ENCODE measurements at regions not wholly inside any gene's neighbourhood (a gene's known extent, or its start where the extent isn't known, plus 50 kb on each side); places are given as distances from the start of the nearest gene placed in this dataset.

- H3K9ac ChIP-seq (ENCODE audit: low read length), result no peak overlapping the region
- H3K36me3 ChIP-seq (ENCODE audit: control insufficient read depth, low read depth, low read length), result no peaks in the 10 kb centered on the region
- H3K4me1 ChIP-seq (ENCODE audit: control insufficient read depth, low read depth, low read length), result no peaks in the 10 kb centered on the region
- no peaks in the 10 kb centered on the region for H3K9me3 ChIP-seq (ENCODE audit: control insufficient read depth, low read depth, low read length)
- no peak overlapping the region for H3K4me3 ChIP-seq (ENCODE audit: low read length)
- H3K27me3 ChIP-seq (ENCODE audit: control insufficient read depth, insufficient read depth, low read length), result no peaks in the 10 kb centered on the region
- H3K27ac ChIP-seq (ENCODE audit: low read length), result no peak overlapping the region
These were observed 286.0 kb upstream of the KYNU start for GRCh38 chr2:142591420-142591819.

GRCh38 chr2:142588269-142588668 is 289.2 kb upstream of the KYNU start:
- Histone ChIP-seq H3K9ac (ENCODE audit: low read length) (no peak overlapping the region), H3K4me1 (ENCODE audit: control insufficient read depth, low read depth, low read length) (no peaks in the 10 kb centered on the region), H3K4me3 (ENCODE audit: low read length) (no peak overlapping the region), H3K9me3 (ENCODE audit: control insufficient read depth, low read depth, low read length) (no peaks in the 10 kb centered on the region), H3K36me3 (ENCODE audit: control insufficient read depth, low read depth, low read length) (no peaks in the 10 kb centered on the region), H3K27ac (ENCODE audit: low read length) (no peak overlapping the region), H3K27me3 (ENCODE audit: control insufficient read depth, insufficient read depth, low read length) (no peaks in the 10 kb centered on the region)

- Histone ChIP-seq H3K27ac (ENCODE audit: low read length) (no peak overlapping the region), H3K4me1 (ENCODE audit: control insufficient read depth, low read depth, low read length) (no peaks in the 10 kb centered on the region), H3K9ac (ENCODE audit: low read length) (no peak overlapping the region), H3K27me3 (ENCODE audit: control insufficient read depth, insufficient read depth, low read length) (no peaks in the 10 kb centered on the region), H3K4me3 (ENCODE audit: low read length) (no peak overlapping the region), H3K36me3 (ENCODE audit: control insufficient read depth, low read depth, low read length) (no peaks in the 10 kb centered on the region), H3K9me3 (ENCODE audit: control insufficient read depth, low read depth, low read length) (no peaks in the 10 kb centered on the region)
These were observed 290.5 kb upstream of the KYNU start for GRCh38 chr2:142586693-142587580.

- Histone ChIP-seq H3K27ac (ENCODE audit: low read length) (no peak overlapping the region), H3K36me3 (ENCODE audit: control insufficient read depth, low read depth, low read length) (no peaks in the 10 kb centered on the region)
These were observed 291.7 kb upstream of the KYNU start for GRCh38 chr2:142585785-142586184.

GRCh38 chr2:142582317-142582716 is 295.1 kb upstream of the KYNU start:
- no peaks in the 10 kb centered on the region for H3K27me3 ChIP-seq (ENCODE audit: control insufficient read depth, insufficient read depth, low read length)
- no peaks in the 10 kb centered on the region for H3K9me3 ChIP-seq (ENCODE audit: control insufficient read depth, low read depth, low read length)
- H3K4me1 ChIP-seq (ENCODE audit: control insufficient read depth, low read depth, low read length), result no peaks in the 10 kb centered on the region
- H3K27ac ChIP-seq (ENCODE audit: low read length), result no peak overlapping the region
- no peak overlapping the region for H3K4me3 ChIP-seq (ENCODE audit: low read length)
- H3K9ac ChIP-seq (ENCODE audit: low read length), result no peak overlapping the region
- no peaks in the 10 kb centered on the region for H3K36me3 ChIP-seq (ENCODE audit: control insufficient read depth, low read depth, low read length)

More at GRCh38 chr2:142585785-142586184, 291.7 kb upstream of the KYNU start:
- H3K9ac ChIP-seq (ENCODE audit: low read length), result no peak overlapping the region
- no peaks in the 10 kb centered on the region for H3K4me1 ChIP-seq (ENCODE audit: control insufficient read depth, low read depth, low read length)
- no peak overlapping the region for H3K4me3 ChIP-seq (ENCODE audit: low read length)
- no peaks in the 10 kb centered on the region for H3K27me3 ChIP-seq (ENCODE audit: control insufficient read depth, insufficient read depth, low read length)
- no peaks in the 10 kb centered on the region for H3K9me3 ChIP-seq (ENCODE audit: control insufficient read depth, low read depth, low read length)

GRCh38 chr2:142581491-142581890 is 296.0 kb upstream of the KYNU start:
- Histone ChIP-seq H3K9me3 (ENCODE audit: control insufficient read depth, low read depth, low read length) (no peaks in the 10 kb centered on the region), H3K27me3 (ENCODE audit: control insufficient read depth, insufficient read depth, low read length) (no peaks in the 10 kb centered on the region), H3K27ac (ENCODE audit: low read length) (no peak overlapping the region), H3K36me3 (ENCODE audit: control insufficient read depth, low read depth, low read length) (no peaks in the 10 kb centered on the region), H3K4me3 (ENCODE audit: low read length) (no peak overlapping the region), H3K9ac (ENCODE audit: low read length) (no peak overlapping the region), H3K4me1 (ENCODE audit: control insufficient read depth, low read depth, low read length) (no peaks in the 10 kb centered on the region)

- Histone ChIP-seq H3K27me3 (ENCODE audit: control insufficient read depth, insufficient read depth, low read length) (no peaks in the 10 kb centered on the region), H3K27ac (ENCODE audit: low read length) (no peak overlapping the region), H3K9ac (ENCODE audit: low read length) (no peak overlapping the region), H3K36me3 (ENCODE audit: control insufficient read depth, low read depth, low read length) (no peaks in the 10 kb centered on the region), H3K4me3 (ENCODE audit: low read length) (no peak overlapping the region), H3K4me1 (ENCODE audit: control insufficient read depth, low read depth, low read length) (no peaks in the 10 kb centered on the region), H3K9me3 (ENCODE audit: control insufficient read depth, low read depth, low read length) (no peaks in the 10 kb centered on the region)
These were observed 296.8 kb upstream of the KYNU start for GRCh38 chr2:142580691-142581090.

GRCh38 chr2:142575561-142575960 is 301.9 kb upstream of the KYNU start:
- Histone ChIP-seq H3K36me3 (ENCODE audit: control insufficient read depth, low read depth, low read length) (no peaks in the 10 kb centered on the region), H3K27me3 (ENCODE audit: control insufficient read depth, insufficient read depth, low read length) (no peaks in the 10 kb centered on the region), H3K27ac (ENCODE audit: low read length) (no peak overlapping the region), H3K4me3 (ENCODE audit: low read length) (no peak overlapping the region), H3K9me3 (ENCODE audit: control insufficient read depth, low read depth, low read length) (no peaks in the 10 kb centered on the region), H3K9ac (ENCODE audit: low read length) (no peak overlapping the region), H3K4me1 (ENCODE audit: control insufficient read depth, low read depth, low read length) (no peaks in the 10 kb centered on the region)

GRCh38 chr2:142574388-142574787 is 303.1 kb upstream of the KYNU start:
- Histone ChIP-seq H3K9ac (ENCODE audit: low read length) (no peak overlapping the region), H3K4me1 (ENCODE audit: control insufficient read depth, low read depth, low read length) (no peaks in the 10 kb centered on the region), H3K9me3 (ENCODE audit: control insufficient read depth, low read depth, low read length) (no peaks in the 10 kb centered on the region), H3K27ac (ENCODE audit: low read length) (no peak overlapping the region), H3K36me3 (ENCODE audit: control insufficient read depth, low read depth, low read length) (no peaks in the 10 kb centered on the region), H3K4me3 (ENCODE audit: low read length) (no peak overlapping the region), H3K27me3 (ENCODE audit: control insufficient read depth, insufficient read depth, low read length) (no peaks in the 10 kb centered on the region)

GRCh38 chr2:142572346-142573132 is 304.9 kb upstream of the KYNU start:
- Histone ChIP-seq H3K9me3 (ENCODE audit: control insufficient read depth, low read depth, low read length) (no peaks in the 10 kb centered on the region), H3K9ac (ENCODE audit: low read length) (no peak overlapping the region), H3K27ac (ENCODE audit: low read length) (no peak overlapping the region), H3K27me3 (ENCODE audit: control insufficient read depth, insufficient read depth, low read length) (no peaks in the 10 kb centered on the region), H3K4me3 (ENCODE audit: low read length) (no peak overlapping the region), H3K4me1 (ENCODE audit: control insufficient read depth, low read depth, low read length) (no peaks in the 10 kb centered on the region), H3K36me3 (ENCODE audit: control insufficient read depth, low read depth, low read length) (no peaks in the 10 kb centered on the region)

- Histone ChIP-seq H3K9ac (ENCODE audit: low read length) (no peak overlapping the region), H3K4me1 (ENCODE audit: control insufficient read depth, low read depth, low read length) (no peaks in the 10 kb centered on the region), H3K9me3 (ENCODE audit: control insufficient read depth, low read depth, low read length) (no peaks in the 10 kb centered on the region), H3K27ac (ENCODE audit: low read length) (no peak overlapping the region), H3K27me3 (ENCODE audit: control insufficient read depth, insufficient read depth, low read length) (no peaks in the 10 kb centered on the region), H3K4me3 (ENCODE audit: low read length) (no peak overlapping the region), H3K36me3 (ENCODE audit: control insufficient read depth, low read depth, low read length) (no peaks in the 10 kb centered on the region)
These were observed 305.5 kb upstream of the KYNU start for GRCh38 chr2:142571934-142572333.

Measured in iPS-18a (cell line).